Natural killer cell (primary cell): ENCODE measurements at regions not wholly inside any gene's neighbourhood (a gene's known extent, or its start where the extent isn't known, plus 50 kb on each side); places are given as distances from the start of the nearest gene placed in this dataset.

ENCODE experiments used
- ATAC-seq, 3 donors: fragments of 150-1000 bp in 2 of 3; fragments of 200-7000 bp in 1 of 3; cut with Tn5 transposase; 1 replicate in 1 of 3; 2 replicates in 2 of 3; pipeline ENCODE4 v1.10.0; 2021; ENCODE audit warnings: mild to moderate bottlenecking in 2 of 3, moderate library complexity in 2 of 3
- DNase-seq, 2 donors: peaks; one replicate each; pipeline versions ENCODE4 v3.0.0 to v3.0.0-alpha.2; 2013 to 2021; ENCODE audit warnings: mixed read lengths in 1 of 2
- H3K27ac ChIP-seq: one replicate; pipeline ENCODE4 v1.5.1; 2013; ENCODE audit warnings: mild to moderate bottlenecking, low read length
- H3K27me3 ChIP-seq: one replicate; pipeline ENCODE4 v1.6.1; 2013; ENCODE audit warnings: low read length; ENCODE audit not compliant: control insufficient read depth, insufficient read depth
- H3K36me3 ChIP-seq: one replicate; pipeline ENCODE4 v1.6.1; 2013; ENCODE audit warnings: low read length; ENCODE audit not compliant: control insufficient read depth, insufficient read depth
- H3K4me1 ChIP-seq: one replicate; pipeline ENCODE4 v1.6.1; 2013; ENCODE audit warnings: low read length; ENCODE audit not compliant: control insufficient read depth, insufficient read depth
- H3K4me3 ChIP-seq: one replicate; pipeline ENCODE4 v1.5.1; 2013; ENCODE audit warnings: low read length
- H3K9me3 ChIP-seq: one replicate; pipeline ENCODE4 v1.6.1; 2013; ENCODE audit warnings: low read length; ENCODE audit not compliant: control insufficient read depth, insufficient read depth
- H3K27ac Mint-ChIP-seq, 2 donors: one replicate each; pipeline ENCODE4 v1.8.0; 2022; ENCODE audit warnings: mild to moderate bottlenecking in 2 of 2, mixed read lengths in 2 of 2, moderate library complexity in 1 of 2
- H3K27me3 Mint-ChIP-seq, 2 donors: one replicate each; pipeline ENCODE4 v1.8.0; 2022; ENCODE audit warnings: low read depth in 2 of 2, mixed read lengths in 2 of 2
- H3K36me3 Mint-ChIP-seq: one replicate; pipeline ENCODE4 v1.8.0; 2022; ENCODE audit warnings: mixed read lengths
- H3K4me1 Mint-ChIP-seq, 2 donors: one replicate each; pipeline ENCODE4 v1.8.0; 2022; ENCODE audit warnings: mixed read lengths in 2 of 2
- H3K4me3 Mint-ChIP-seq: one replicate; pipeline ENCODE4 v1.8.0; 2022; ENCODE audit warnings: mild to moderate bottlenecking, moderate library complexity, mixed read lengths
- H3K9me3 Mint-ChIP-seq, 2 donors: one replicate each; pipeline ENCODE4 v1.8.0; 2022; ENCODE audit warnings: mixed read lengths in 2 of 2
- CTCF ChIP-seq: fragments of 200-600 bp; IDR thresholded peaks from one replicate; pipeline ENCODE4 v1.8.0; 2022; ENCODE audit warnings: antibody characterized with exemption
- WGBS: methylation state at CpG from one replicate; pipeline ENCODE4 v1.1.7; 2013; ENCODE audit warnings: missing lambda C conversion rate; ENCODE audit not compliant: insufficient coverage; 5-methylcytosine and 5-hydroxymethylcytosine counted together
- intact Hi-C: fragments of 100-400 bp; cut with micrococcal nuclease; formaldehyde crosslinking; loops from one replicate; pipeline ENCODE4 v1.14.2; 2022

DNA sequence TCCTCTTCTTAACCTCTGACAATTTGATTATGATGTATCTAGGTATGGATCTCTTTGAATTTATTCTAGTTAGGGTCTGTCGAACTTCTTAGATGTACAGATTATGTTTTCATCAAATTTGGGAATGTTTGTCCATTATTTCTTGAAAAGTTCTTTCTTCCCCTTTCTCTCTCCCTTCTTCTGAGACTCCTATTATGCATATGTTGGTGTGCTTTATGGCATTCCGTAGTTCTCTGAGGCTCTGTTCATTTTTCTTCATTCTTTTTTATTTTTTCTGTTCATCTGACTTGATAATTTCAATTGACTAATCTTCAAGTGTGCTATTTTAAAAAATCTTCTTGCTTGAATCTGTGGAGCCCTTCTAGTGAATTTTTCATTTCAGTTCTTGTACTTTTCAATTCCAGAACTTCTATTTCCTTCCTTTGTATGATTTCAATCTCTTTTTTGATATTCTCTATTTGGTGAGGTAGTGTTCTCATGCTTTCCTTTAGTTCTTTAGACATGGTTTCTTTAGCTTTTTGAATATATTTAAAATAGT, 79.8 kb downstream of the TMEM270 start:
- TF ChIP-seq CTCF, result no peak
- Histone ChIP-seq H3K4me3 (no peak overlapping the region), H3K27me3 (no peaks in the 10 kb centered on the region), H3K27ac (no peak overlapping the region), H3K9me3 (no peaks in the 10 kb centered on the region), H3K36me3 (no peaks in the 10 kb centered on the region), H3K4me1 (no peaks in the 10 kb centered on the region)
- DNase-seq, result no peak
- Mint-ChIP-seq H3K4me3 (no peak overlapping the region), H3K36me3 (peaks cover 10% of the 10 kb centered on the region), H3K27ac (no peak overlapping the region), H3K9me3 (peaks cover 4 to 14% of the 10 kb centered on the region in 2 donors), H3K4me1 (no peaks in the 10 kb centered on the region), H3K27me3 (peaks cover 13 to 20% of the 10 kb centered on the region in 2 donors)
- intact Hi-C loops, result no loop called here
- WGBS, result no CpG with 5 or more reads among the region's 2 CpGs
- ATAC-seq, result no peak

- Mint-ChIP-seq H3K4me1 (no peaks in the 10 kb centered on the region), H3K36me3 (peaks cover 10% of the 10 kb centered on the region), H3K9me3 (peaks cover 6 to 14% of the 10 kb centered on the region in 2 donors), H3K4me3 (no peak overlapping the region), H3K27me3 (peaks cover 16 to 26% of the 10 kb centered on the region in 2 donors), H3K27ac (no peak overlapping the region)
- no peak for ATAC-seq
- DNase-seq, result no peak
- TF ChIP-seq CTCF, result no peak
- Histone ChIP-seq H3K27ac (no peak overlapping the region), H3K9me3 (no peaks in the 10 kb centered on the region), H3K27me3 (no peaks in the 10 kb centered on the region), H3K36me3 (no peaks in the 10 kb centered on the region), H3K4me1 (no peaks in the 10 kb centered on the region), H3K4me3 (no peak overlapping the region)
- intact Hi-C loops, result no loop called here
- WGBS, result 90% methylated on average over 2 of the region's 2 CpGs
Measured at GRCh38 chr7:73941836-73942551, 81.0 kb downstream of the TMEM270 start.

DNA sequence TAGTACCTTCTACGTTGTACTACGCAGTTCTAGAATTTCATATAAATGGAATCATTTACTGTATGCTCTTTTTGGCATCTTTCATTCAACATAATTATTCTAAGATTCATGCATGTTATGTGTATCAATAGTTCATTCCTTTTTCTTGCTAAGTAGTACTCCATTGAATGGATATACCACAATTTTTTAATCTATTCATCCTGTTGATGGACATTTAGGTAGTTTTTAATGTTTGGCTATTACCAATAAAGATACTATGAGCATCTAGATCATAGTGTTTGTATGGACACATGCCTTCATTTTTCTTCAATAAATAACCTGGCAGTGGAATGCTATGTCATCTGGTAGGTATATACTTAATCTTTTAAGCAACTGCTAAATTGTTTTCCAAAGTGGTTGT, 83.0 kb upstream of the ELN start:
- H3K4me3 ChIP-seq, result no peak overlapping the region
- Mint-ChIP-seq H3K27me3 (peaks cover 18 to 33% of the 10 kb centered on the region in 2 donors), H3K4me3 (no peak overlapping the region), H3K4me1 (no peaks in the 10 kb centered on the region), H3K36me3 (peaks cover 16% of the 10 kb centered on the region), H3K27ac (no peak overlapping the region), H3K9me3 (peaks cover 11 to 18% of the 10 kb centered on the region in 2 donors)
- no CpG with 5 or more reads among the region's 2 CpGs for WGBS
- intact Hi-C loops, result no loop called here
- ATAC-seq, result no peak
- no peak overlapping the region for H3K27ac ChIP-seq
- H3K4me1 ChIP-seq, result no peaks in the 10 kb centered on the region
- DNase-seq, result no peak
- H3K9me3 ChIP-seq, result no peaks in the 10 kb centered on the region
- H3K36me3 ChIP-seq, result no peaks in the 10 kb centered on the region
- no peaks in the 10 kb centered on the region for H3K27me3 ChIP-seq
- TF ChIP-seq CTCF, result no peak

DNA sequence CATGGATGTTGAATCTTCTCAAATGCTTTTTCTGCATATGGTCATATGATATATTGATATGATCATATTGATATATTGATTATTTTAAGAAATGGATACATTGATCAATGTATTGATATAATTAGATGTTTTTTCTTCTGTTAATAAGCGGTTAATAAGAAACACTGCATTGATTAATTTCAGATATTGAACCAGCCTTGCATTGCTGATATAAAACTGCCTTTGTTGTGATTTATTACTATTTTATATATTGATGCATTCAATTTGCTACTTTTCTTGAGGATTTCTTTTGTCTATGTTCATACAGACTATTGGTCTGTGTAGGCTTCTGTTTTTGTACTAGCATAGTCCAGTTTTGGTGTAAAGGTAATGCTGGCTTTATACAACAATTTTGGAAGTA, 79.7 kb upstream of the ELN start:
- H3K4me3 ChIP-seq, result no peak overlapping the region
- DNase-seq (no peak), ATAC-seq (no peak)
- Mint-ChIP-seq H3K36me3 (peaks cover 6% of the 10 kb centered on the region), H3K9me3 (peaks cover 7 to 12% of the 10 kb centered on the region in 2 donors), H3K4me1 (no peaks in the 10 kb centered on the region), H3K4me3 (no peak overlapping the region), H3K27me3 (peaks cover 14 to 31% of the 10 kb centered on the region in 2 donors), H3K27ac (no peak overlapping the region)
- no CpG with 5 or more reads among the region's 1 CpG for WGBS
- no peak for TF ChIP-seq CTCF
- H3K9me3 ChIP-seq, result no peaks in the 10 kb centered on the region
- intact Hi-C loops, result no loop called here
- H3K27ac ChIP-seq, result no peak overlapping the region
- no peaks in the 10 kb centered on the region for H3K36me3 ChIP-seq
- no peaks in the 10 kb centered on the region for H3K27me3 ChIP-seq
- H3K4me1 ChIP-seq, result no peaks in the 10 kb centered on the region
